ENCODE measurements at regions not wholly inside any gene's neighbourhood (a gene's known extent, or its start where the extent isn't known, plus 50 kb on each side); places are given as distances from the start of the nearest gene placed in this dataset.

DNA sequence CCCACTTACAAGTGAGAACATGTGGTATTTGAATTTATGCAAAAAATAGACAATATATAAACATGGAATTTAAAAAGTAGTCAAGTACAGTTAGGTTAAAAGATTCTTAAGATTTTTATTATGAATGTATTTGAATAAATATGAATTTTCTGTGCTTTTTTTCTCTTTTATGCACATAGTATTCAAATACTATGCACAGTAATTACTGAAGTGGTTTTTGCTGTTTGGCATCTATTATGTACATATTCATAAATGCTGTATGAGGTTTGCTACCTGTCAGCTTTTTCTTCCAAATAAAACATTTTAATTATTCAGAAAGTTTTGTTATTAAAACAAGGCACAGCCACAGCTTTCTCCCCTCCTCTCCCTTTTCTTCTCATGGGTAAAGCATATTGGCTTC lies 1272.7 kb downstream of the NSUN3 start:
- TF ChIP-seq, protein P1, sequence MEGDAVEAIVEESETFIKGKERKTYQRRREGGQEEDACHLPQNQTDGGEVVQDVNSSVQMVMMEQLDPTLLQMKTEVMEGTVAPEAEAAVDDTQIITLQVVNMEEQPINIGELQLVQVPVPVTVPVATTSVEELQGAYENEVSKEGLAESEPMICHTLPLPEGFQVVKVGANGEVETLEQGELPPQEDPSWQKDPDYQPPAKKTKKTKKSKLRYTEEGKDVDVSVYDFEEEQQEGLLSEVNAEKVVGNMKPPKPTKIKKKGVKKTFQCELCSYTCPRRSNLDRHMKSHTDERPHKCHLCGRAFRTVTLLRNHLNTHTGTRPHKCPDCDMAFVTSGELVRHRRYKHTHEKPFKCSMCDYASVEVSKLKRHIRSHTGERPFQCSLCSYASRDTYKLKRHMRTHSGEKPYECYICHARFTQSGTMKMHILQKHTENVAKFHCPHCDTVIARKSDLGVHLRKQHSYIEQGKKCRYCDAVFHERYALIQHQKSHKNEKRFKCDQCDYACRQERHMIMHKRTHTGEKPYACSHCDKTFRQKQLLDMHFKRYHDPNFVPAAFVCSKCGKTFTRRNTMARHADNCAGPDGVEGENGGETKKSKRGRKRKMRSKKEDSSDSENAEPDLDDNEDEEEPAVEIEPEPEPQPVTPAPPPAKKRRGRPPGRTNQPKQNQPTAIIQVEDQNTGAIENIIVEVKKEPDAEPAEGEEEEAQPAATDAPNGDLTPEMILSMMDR (IDR thresholded peaks at IDR 0.05), result no peak
- no peak for TF ChIP-seq ZNF121 (CRISPR knock-in tag; IDR thresholded peaks at IDR 0.05)
- TF ChIP-seq, protein P2, sequence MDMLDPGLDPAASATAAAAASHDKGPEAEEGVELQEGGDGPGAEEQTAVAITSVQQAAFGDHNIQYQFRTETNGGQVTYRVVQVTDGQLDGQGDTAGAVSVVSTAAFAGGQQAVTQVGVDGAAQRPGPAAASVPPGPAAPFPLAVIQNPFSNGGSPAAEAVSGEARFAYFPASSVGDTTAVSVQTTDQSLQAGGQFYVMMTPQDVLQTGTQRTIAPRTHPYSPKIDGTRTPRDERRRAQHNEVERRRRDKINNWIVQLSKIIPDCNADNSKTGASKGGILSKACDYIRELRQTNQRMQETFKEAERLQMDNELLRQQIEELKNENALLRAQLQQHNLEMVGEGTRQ (CRISPR knock-in tag; IDR thresholded peaks at IDR 0.05), result no peak

Measured in WTC11 (cell line).